B cell (primary cell): ENCODE measurements at regions not wholly inside any gene's neighbourhood (a gene's known extent, or its start where the extent isn't known, plus 50 kb on each side); places are given as distances from the start of the nearest gene placed in this dataset.

ENCODE experiments used
- ATAC-seq: fragments of 200-7000 bp; cut with Tn5 transposase; one replicate; pipeline ENCODE4 v1.10.0; 2021; ENCODE audit warnings: low read depth, mild to moderate bottlenecking, moderate number of reproducible peaks, moderate library complexity
- CTCF ChIA-PET: fragments of 350-600 bp; sonication (Branson Sonifier 250); formaldehyde crosslinking; loops from one replicate; lab custom pipeline; 2021; ENCODE audit warnings: antibody characterized with exemption, inconsistent platforms; lab: Charles Lee
- POLR2A ChIA-PET: fragments of 350-600 bp; sonication (Branson Sonifier 250); formaldehyde crosslinking; loops from one replicate; lab custom pipeline; 2021; ENCODE audit warnings: antibody characterized with exemption; lab: Charles Lee
- DNase-seq: peaks from one replicate; pipeline ENCODE4 v3.0.0; 2013
- H2AFZ ChIP-seq: 2 replicates; pipeline ENCODE4 v1.6.1; 2012; ENCODE audit warnings: mild to moderate bottlenecking, low read depth, low read length; ENCODE audit not compliant: insufficient read depth, poor library complexity, severe bottlenecking
- H3K27ac ChIP-seq, 2 donors: 1 replicate in 1 of 2; 2 replicates in 1 of 2; pipeline ENCODE4 v1.5.1; 2012 to 2013; ENCODE audit warnings: low read length in 2 of 2, mild to moderate bottlenecking in 2 of 2, moderate library complexity in 1 of 2
- H3K27me3 ChIP-seq, 4 experiments: fragments of 200-600 bp in 1 of 4; sonication (generic) in 1 of 4; replicated peaks in 1 of 4; 1 replicate in 2 of 4; 2 replicates in 2 of 4; pipeline versions ENCODE4 v1.6.1 to v1.7.0; 2013 to 2016; ENCODE audit warnings: low read length in 3 of 4, mild to moderate bottlenecking in 2 of 4, mixed read lengths in 1 of 4, moderate library complexity in 1 of 4; ENCODE audit not compliant: insufficient read depth in 4 of 4, control insufficient read depth in 3 of 4; ENCODE audit errors: control extremely low read depth in 1 of 4
- H3K36me3 ChIP-seq, 2 experiments: replicated peaks in 1 of 2; 1 replicate in 1 of 2; 2 replicates in 1 of 2; pipeline versions ENCODE4 v1.6.1 to v1.7.1; 2013; ENCODE audit warnings: low read length in 1 of 2; ENCODE audit not compliant: insufficient read depth in 2 of 2, control insufficient read depth in 1 of 2; ENCODE audit errors: control extremely low read depth in 1 of 2, extremely low read depth in 1 of 2
- H3K4me1 ChIP-seq, 2 donors: fragments of 200-600 bp in 1 of 2; sonication (generic) in 1 of 2; 1 replicate in 1 of 2; 2 replicates in 1 of 2; pipeline versions ENCODE4 v1.5.1 to v1.6.1; 2013 to 2017; ENCODE audit warnings: low read length in 2 of 2; ENCODE audit not compliant: control insufficient read depth in 2 of 2, insufficient read depth in 2 of 2
- H3K4me2 ChIP-seq: replicated peaks from 2 replicates; pipeline ENCODE3; 2012; ENCODE audit warnings: mild to moderate bottlenecking, low read depth, low read length; ENCODE audit not compliant: poor library complexity, severe bottlenecking
- H3K4me3 ChIP-seq, 5 experiments: fragments of 200-600 bp in 1 of 5; sonication (generic) in 1 of 5; 1 replicate in 3 of 5; 2 replicates in 2 of 5; pipeline versions ENCODE4 v1.5.1 to v1.7.0; 2011 to 2016; ENCODE audit warnings: low read length in 4 of 5, mild to moderate bottlenecking in 4 of 5, low read depth in 2 of 5, control low read depth in 1 of 5, moderate library complexity in 1 of 5; ENCODE audit not compliant: insufficient read depth in 1 of 5; ENCODE audit errors: control extremely low read depth in 1 of 5, extremely low read depth in 1 of 5
- H3K79me2 ChIP-seq: fragments of 200-600 bp; sonication (generic); one replicate; pipeline ENCODE4 v1.6.0; 2016; ENCODE audit warnings: low read length; ENCODE audit not compliant: control insufficient read depth, insufficient read depth
- H3K9ac ChIP-seq: fragments of 200-600 bp; sonication (generic); 2 replicates; pipeline ENCODE4 v1.6.1; 2017; ENCODE audit warnings: mild to moderate bottlenecking, low read length, moderate library complexity
- H3K9me3 ChIP-seq, 3 donors: one replicate each; pipeline versions ENCODE4 v1.6.1 to v1.7.1; 2013; ENCODE audit warnings: low read length in 2 of 3; ENCODE audit not compliant: control insufficient read depth in 2 of 3, insufficient read depth in 1 of 3; ENCODE audit errors: control extremely low read depth in 1 of 3
- H4K20me1 ChIP-seq: 2 replicates; pipeline ENCODE4 v1.6.0; 2012; ENCODE audit warnings: mild to moderate bottlenecking, low read length; ENCODE audit not compliant: insufficient read depth, control insufficient read depth, poor library complexity, severe bottlenecking
- H3K27ac Mint-ChIP-seq: one replicate; pipeline ENCODE4 v1.8.0; 2021; ENCODE audit warnings: mixed read lengths
- H3K27me3 Mint-ChIP-seq: one replicate; pipeline ENCODE4 v1.8.0; 2021; ENCODE audit warnings: mixed read lengths
- H3K4me1 Mint-ChIP-seq: one replicate; pipeline ENCODE4 v1.8.0; 2021; ENCODE audit warnings: mixed read lengths
- H3K4me3 Mint-ChIP-seq: one replicate; pipeline ENCODE4 v1.8.0; 2021; ENCODE audit warnings: mixed read lengths
- H3K9me3 Mint-ChIP-seq: one replicate; pipeline ENCODE4 v1.8.0; 2022; ENCODE audit warnings: mixed read lengths; ENCODE audit not compliant: insufficient read depth
- CTCF ChIP-seq: fragments of 200-600 bp; IDR thresholded peaks from one replicate; pipeline ENCODE4 v1.8.0; 2022; ENCODE audit warnings: antibody characterized with exemption, mild to moderate bottlenecking
- EZH2 ChIP-seq: IDR thresholded peaks from 2 replicates; pipeline ENCODE4 v1.6.1; 2012; ENCODE audit warnings: borderline replicate concordance, low read depth, mild to moderate bottlenecking, moderate library complexity, low read length; ENCODE audit not compliant: insufficient read depth, poor library complexity, severe bottlenecking
- WGBS: methylation state at CpG from one replicate; pipeline ENCODE4 v1.1.5; 2013; ENCODE audit warnings: missing lambda C conversion rate; ENCODE audit not compliant: insufficient coverage; 5-methylcytosine and 5-hydroxymethylcytosine counted together
- intact Hi-C: fragments of 100-400 bp; cut with micrococcal nuclease; formaldehyde crosslinking; loops from one replicate; pipeline ENCODE4 v1.10.0; 2022

GRCh38 chr5:125254267-125254666 is 507.8 kb upstream of the ZNF608 start:
- H3K79me2 ChIP-seq, result no peaks in the 10 kb centered on the region
- no peak overlapping the region for H2AFZ ChIP-seq
- TF ChIP-seq EZH2 (no peak), CTCF (no peak)
- ChIA-PET CTCF (no interaction called here), POLR2A (no interaction called here)
- H3K27ac ChIP-seq, result no peak overlapping the region
- no peaks in the 10 kb centered on the region for H3K27me3 ChIP-seq
- WGBS, result 71% methylated on average over 2 of the region's 3 CpGs
- no peaks in the 10 kb centered on the region for H4K20me1 ChIP-seq
- H3K9ac ChIP-seq, result no peak overlapping the region
- H3K4me1 ChIP-seq, result no peaks in the 10 kb centered on the region
- no peak for ATAC-seq
- H3K36me3 ChIP-seq, result no peaks in the 10 kb centered on the region
- intact Hi-C loops, result no loop called here
- H3K9me3 ChIP-seq, result peaks cover 3 to 27% (median 16%) of the 10 kb centered on the region in 3 donors
- DNase-seq, result no peak
- Mint-ChIP-seq H3K27me3 (no peaks in the 10 kb centered on the region), H3K4me3 (no peak overlapping the region), H3K27ac (no peak overlapping the region), H3K4me1 (peaks cover 2% of the 10 kb centered on the region), H3K9me3 (no peaks in the 10 kb centered on the region)
- H3K4me2 ChIP-seq, result no peak overlapping the region
- H3K4me3 ChIP-seq, result no peak overlapping the region

- H3K4me3 ChIP-seq, result no peak overlapping the region
- CTCF ChIA-PET, result no interaction called here
- H3K4me2 ChIP-seq, result no peak overlapping the region
- Mint-ChIP-seq H3K27me3 (no peaks in the 10 kb centered on the region), H3K4me1 (peaks cover 2% of the 10 kb centered on the region), H3K27ac (no peak overlapping the region), H3K4me3 (no peak overlapping the region), H3K9me3 (no peaks in the 10 kb centered on the region)
- no peaks in the 10 kb centered on the region for H3K27me3 ChIP-seq
- no peak for ATAC-seq
- POLR2A ChIA-PET, result no interaction called here
- no peaks in the 10 kb centered on the region for H4K20me1 ChIP-seq
- H3K79me2 ChIP-seq, result no peaks in the 10 kb centered on the region
- H3K9me3 ChIP-seq, result peaks cover 3 to 27% (median 16%) of the 10 kb centered on the region in 3 donors
- no peaks in the 10 kb centered on the region for H3K4me1 ChIP-seq
- H3K36me3 ChIP-seq, result no peaks in the 10 kb centered on the region
- H3K27ac ChIP-seq, result no peak overlapping the region
- no peak overlapping the region for H2AFZ ChIP-seq
- no peak for TF ChIP-seq EZH2
- TF ChIP-seq CTCF, result no peak
- H3K9ac ChIP-seq, result no peak overlapping the region
- intact Hi-C loops, result no loop called here
- DNase-seq, result no peak
- 100% methylated on average over 2 of the region's 3 CpGs for WGBS
These were observed 509.9 kb upstream of the ZNF608 start for GRCh38 chr5:125256296-125256695.
